ENCODE measurements at regions not wholly inside any gene's neighbourhood (a gene's known extent, or its start where the extent isn't known, plus 50 kb on each side); places are given as distances from the start of the nearest gene placed in this dataset.
A peak's percentile ranks its signal among the peaks of the same experiment; 100 is the strongest.
"Not testable (repeated sequence)": the region's sequence is repeated elsewhere in the genome, so short reads cannot be mapped to it uniquely, and the experiment has no call there.

DNA sequence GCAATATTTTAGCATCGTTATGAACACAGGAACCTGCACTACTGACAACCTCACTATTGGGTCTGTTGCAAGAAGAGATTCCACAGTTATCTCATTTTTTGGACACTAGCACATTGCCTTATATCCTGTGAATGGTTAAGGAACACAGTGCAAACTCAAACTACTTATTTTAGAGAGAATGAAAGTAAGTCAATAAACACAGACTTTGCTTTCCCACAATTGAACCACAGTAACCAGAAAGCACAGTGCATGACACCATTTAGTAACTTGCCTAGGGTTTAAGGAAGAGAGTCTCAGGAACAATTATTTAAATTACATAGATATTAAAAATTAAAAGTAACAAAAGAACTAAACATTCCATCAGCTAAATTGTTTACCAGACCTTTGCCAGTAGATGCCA, 468.8 kb downstream of the ZWINT start:
- DNase-seq, result no peak

GRCh38 chr10:55881588-55881987, 479.5 kb downstream of the ZWINT start:
- no peak for DNase-seq

GRCh38 chr10:55873485-55873884, 487.6 kb downstream of the ZWINT start:
- no peak for DNase-seq

GRCh38 chr10:55870186-55870585, 490.9 kb downstream of the ZWINT start:
- DNase-seq, result no peak

- no peak for DNase-seq
These were observed 493.2 kb downstream of the ZWINT start for GRCh38 chr10:55867848-55868247.

GRCh38 chr10:55858730-55859129, 502.3 kb downstream of the ZWINT start:
- DNase-seq, result peak; percentile 37

- DNase-seq, result peak; percentile 73
These were observed 508.2 kb downstream of the ZWINT start for GRCh38 chr10:55852900-55853299.

DNA sequence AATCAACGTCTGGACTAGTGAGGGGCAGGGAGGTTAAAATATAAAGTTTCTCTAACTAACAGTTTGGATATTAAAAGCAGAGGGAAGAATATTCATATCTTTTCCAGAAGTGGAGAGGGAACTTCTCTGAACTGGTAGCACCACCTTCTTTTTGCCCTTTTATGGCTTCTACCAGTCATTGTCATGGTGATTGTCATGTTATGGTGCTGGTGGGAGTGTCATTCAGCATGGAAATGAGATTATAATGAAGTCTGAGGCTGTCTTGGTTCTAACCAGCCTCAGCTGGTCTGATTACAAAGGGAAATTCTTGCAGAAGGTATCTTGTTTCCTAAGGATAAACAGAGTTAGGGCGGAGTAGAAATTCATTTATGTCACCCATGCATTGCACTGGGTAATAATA, 523.8 kb downstream of the ZWINT start:
- DNase-seq, result no peak

- no peak for DNase-seq
These were observed 539.0 kb downstream of the ZWINT start for GRCh38 chr10:55822096-55822495.

DNA sequence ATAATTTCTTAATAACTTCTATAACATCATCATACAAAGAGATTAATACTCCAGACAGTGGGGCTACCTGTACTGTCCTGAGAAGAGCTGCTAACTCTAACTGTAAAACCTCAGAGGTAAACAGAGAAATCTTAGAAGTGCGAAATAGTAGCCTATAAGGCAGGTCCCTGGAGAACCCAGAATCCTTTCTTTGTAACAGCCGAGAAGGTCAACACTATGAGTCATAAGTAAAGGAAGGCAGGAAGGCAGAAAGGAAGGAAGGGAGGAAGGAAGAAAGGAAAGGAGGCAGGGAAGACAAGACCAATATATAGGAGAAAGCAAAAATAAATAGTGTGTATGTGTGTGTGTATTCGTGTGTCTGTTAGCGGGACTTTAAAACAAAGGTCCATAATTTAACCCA, 540.6 kb downstream of the ZWINT start:
- no peak for DNase-seq

DNA sequence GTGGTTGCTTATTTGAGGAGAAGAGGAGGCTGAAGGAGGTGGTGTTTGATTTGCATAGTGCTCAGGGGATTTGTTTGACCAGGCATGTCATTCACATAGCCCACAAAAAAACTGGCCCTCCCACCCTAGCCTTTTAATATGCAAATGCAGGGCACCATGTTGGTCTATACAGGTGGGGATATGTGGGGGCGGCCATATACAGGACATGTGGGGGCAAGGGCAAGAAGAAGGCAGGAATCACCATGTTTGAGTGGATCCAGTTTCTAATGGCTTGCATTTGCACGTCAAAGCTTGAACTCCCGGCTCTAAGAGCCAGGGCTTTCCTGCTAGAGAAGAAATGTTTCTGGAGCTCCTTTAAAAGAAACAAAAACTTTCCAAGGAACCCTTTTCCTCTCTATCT, 541.0 kb downstream of the ZWINT start:
- no peak for DNase-seq

- DNase-seq, result no peak
These were observed 547.4 kb downstream of the ZWINT start for GRCh38 chr10:55813451-55814170.

DNA sequence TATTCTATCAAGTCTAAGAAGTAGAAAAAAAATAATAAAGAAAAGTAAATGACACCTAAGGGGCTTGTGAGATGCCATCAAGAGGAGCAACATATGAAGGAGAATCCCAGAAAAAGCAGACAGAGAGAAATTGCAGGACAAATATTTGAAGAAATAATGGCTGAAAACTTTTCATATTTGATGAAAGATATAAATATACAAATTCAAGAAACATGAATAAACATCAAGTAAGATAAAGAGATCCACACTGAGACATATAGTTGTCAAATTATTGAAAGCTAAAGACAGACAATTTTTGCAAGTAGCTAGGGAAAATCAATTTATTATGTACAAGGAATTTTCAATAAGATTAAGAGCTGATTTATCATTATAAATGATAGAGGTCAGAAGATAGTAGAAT, 558.0 kb downstream of the ZWINT start:
- no peak for DNase-seq

GRCh38 chr10:55801353-55801661, 559.8 kb downstream of the ZWINT start:
- no peak for DNase-seq

GRCh38 chr10:55800602-55801352, 560.3 kb downstream of the ZWINT start:
- DNase-seq, result no peak

DNA sequence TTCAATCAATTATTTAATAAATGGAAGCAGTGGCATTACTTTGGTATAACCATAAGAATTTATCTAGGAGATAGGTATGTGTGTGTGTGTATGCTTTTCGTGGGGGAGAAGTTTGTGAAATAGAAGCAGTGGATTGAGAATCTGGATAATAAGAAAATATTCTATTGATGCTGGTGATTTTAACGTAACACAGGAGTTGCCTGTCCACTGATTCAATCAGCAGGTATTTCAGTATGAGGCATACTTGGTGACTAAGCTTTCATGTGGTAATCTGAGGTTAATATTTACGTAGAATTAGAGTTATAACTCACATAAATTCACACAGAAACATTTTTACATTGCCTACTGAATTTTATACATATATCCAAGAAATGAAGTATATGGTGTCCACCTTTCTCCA, 568.0 kb downstream of the ZWINT start:
- DNase-seq, result no peak

GRCh38 chr10:55790276-55790675, 570.8 kb downstream of the ZWINT start:
- not testable (repeated sequence) for DNase-seq

DNA sequence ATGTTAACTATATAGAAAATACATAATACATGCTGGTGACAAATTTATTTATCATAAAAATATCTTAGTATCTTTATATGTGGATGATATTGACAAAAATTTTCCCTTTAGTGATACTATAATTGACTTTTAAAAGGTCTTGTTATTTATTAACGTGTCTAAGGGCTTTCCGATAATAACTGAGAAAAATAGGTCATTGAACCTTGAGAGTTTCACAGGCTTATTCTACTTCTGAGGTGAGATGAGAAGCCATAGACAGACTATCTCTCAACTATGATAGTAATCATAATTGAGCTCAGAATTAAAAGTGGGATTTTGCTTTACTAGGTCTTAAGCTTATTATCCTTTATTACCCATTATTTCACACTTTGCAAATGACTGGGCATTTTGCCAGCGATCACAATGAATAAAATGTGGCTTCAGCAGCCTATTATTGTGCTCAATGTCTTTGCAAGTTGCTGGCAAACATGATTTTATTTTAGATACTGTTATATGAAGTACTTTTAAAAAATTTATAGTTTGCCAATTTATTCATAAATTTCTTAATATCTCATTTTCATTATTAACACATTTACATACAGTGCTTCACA, 574.5 kb downstream of the ZWINT start:
- no peak for DNase-seq

DNA sequence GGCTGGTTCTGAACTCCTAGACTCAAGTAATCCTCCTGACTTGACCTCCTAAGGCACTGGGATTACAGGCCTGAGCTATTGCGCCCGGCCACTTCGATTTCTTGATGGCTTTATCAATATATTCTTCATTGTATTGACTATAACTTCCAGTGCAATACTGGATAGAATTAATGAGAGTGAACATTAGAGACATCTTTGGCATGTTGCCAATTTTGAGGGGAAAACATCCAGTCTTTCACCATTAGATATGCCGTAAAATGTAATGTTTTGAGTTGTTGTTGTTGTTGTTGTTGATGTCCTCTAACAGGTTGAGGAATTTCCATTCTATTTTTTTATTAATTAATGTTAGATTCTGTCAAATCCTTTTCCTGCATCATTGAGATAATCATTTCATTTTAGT, 578.9 kb downstream of the ZWINT start:
- DNase-seq, result no peak

DNA sequence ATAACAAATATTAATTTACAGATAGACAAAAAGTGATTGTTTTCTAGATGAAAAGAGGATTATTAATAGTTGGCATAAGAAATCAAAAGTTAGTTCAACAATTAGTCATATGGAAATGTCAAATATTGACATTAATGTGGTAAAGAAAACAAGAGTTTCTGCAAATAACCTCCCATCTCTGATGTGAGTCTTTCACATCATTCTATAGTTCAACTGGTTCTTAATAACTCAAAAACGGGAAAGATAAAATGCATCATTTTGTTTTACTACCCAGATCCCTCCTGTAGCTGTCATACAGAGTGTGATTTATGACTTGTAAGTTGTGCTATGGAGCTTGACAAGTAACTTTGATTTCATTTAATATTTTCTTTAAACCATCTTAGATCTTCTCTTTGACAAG, 594.8 kb downstream of the ZWINT start:
- DNase-seq, result no peak

GRCh38 chr10:55750458-55750857, 610.6 kb downstream of the ZWINT start:
- DNase-seq, result no peak

DNA sequence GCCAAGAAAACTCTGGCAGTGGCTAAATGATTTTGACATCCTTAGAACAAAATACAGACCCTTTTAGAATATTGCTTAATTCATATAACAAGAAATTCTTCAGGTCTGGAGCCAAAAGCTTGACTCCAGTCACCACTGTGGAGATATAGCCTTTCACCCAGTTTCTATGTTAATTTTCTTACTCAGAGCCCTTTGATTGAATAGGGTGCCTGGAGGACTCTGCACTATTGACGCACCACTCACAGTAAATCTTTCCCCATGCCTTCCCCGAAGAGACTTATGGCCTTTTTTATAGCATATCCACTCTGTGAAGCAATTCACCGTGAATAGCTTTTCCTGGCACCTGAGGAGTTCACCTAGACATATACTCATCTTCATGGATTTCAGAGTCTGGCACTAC, 613.8 kb downstream of the ZWINT start:
- DNase-seq, result no peak

GRCh38 chr10:55746002-55746401, 615.1 kb downstream of the ZWINT start:
- no peak for DNase-seq

GRCh38 chr10:55742487-55742886, 618.6 kb downstream of the ZWINT start:
- DNase-seq, result no peak

DNA sequence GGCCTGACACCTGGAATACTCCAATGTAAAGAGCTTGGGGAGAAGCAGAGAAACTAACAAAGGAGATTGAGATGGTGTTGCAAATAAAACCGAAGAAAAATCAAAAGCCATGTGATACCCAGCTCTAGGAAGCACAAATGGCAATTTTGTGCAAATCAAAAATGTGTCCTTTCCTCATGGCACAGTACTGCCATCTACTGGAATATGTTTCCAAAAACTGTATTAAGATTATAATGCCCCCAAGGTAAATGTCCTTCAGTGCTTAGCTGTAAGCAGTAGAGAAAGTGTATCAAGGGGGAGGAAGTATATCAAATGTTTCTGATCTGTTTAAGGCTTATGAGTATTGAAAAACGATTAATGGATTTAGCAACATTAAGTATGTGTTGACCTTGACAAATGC, 620.3 kb downstream of the ZWINT start:
- DNase-seq, result peak; percentile 4

All from NCI-H526 treated with DMSO at 0.1 percent for 48 hours (cell line).